ENCODE measurements at regions not wholly inside any gene's neighbourhood (a gene's known extent, or its start where the extent isn't known, plus 50 kb on each side); places are given as distances from the start of the nearest gene placed in this dataset.

DNA sequence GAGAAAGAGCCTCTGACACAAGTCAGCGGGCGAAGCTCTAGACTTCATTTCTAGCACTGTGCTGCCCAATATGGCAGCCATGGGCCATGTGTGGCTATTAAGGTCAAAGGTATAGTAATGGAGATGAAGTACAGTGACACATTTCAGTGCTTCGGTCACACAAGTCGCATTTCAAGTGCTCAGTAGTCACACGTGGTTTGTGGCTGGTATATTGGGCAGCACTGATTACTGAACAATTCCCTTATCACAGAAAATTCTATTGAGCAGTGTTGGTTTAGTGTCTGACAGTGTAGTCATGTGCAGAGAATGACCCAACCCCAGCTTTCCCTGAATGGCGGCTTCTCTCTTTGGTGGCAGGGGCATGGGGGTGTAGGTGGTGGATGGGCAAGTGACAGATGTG lies 84.9 kb upstream of the SDK2 start:
- no peaks in the 10 kb centered on the region for H3K9me3 ChIP-seq (ENCODE audit: low read length)
- no peak overlapping the region for H3K4me2 ChIP-seq (ENCODE audit: low read length)
- H3K9me2 ChIP-seq (ENCODE audit: insufficient read depth, low read length), result no peaks in the 10 kb centered on the region
- no peak overlapping the region for H3K9ac ChIP-seq (ENCODE audit: low read length)
- TF ChIP-seq RAD21 (conservative IDR thresholded peaks at IDR 0.05) (no peak), SMC3 (conservative IDR thresholded peaks at IDR 0.05; ENCODE audit: poor library complexity) (no peak), EP300 (conservative IDR thresholded peaks at IDR 0.05; ENCODE audit: poor library complexity, severe bottlenecking) (no peak), TAF1 (IDR thresholded peaks at IDR 0.05; ENCODE audit: low read depth) (no peak), MXI1 (conservative IDR thresholded peaks at IDR 0.05; ENCODE audit: poor library complexity, severe bottlenecking) (no peak), EZH2 (IDR thresholded peaks at IDR 0.05; ENCODE audit: borderline replicate concordance, insufficient read depth, low read length, poor library complexity, severe bottlenecking) (no peak), POLR2AphosphoS5 (IDR thresholded peaks at IDR 0.05) (no peak)
- TF ChIP-seq, protein P1, sequence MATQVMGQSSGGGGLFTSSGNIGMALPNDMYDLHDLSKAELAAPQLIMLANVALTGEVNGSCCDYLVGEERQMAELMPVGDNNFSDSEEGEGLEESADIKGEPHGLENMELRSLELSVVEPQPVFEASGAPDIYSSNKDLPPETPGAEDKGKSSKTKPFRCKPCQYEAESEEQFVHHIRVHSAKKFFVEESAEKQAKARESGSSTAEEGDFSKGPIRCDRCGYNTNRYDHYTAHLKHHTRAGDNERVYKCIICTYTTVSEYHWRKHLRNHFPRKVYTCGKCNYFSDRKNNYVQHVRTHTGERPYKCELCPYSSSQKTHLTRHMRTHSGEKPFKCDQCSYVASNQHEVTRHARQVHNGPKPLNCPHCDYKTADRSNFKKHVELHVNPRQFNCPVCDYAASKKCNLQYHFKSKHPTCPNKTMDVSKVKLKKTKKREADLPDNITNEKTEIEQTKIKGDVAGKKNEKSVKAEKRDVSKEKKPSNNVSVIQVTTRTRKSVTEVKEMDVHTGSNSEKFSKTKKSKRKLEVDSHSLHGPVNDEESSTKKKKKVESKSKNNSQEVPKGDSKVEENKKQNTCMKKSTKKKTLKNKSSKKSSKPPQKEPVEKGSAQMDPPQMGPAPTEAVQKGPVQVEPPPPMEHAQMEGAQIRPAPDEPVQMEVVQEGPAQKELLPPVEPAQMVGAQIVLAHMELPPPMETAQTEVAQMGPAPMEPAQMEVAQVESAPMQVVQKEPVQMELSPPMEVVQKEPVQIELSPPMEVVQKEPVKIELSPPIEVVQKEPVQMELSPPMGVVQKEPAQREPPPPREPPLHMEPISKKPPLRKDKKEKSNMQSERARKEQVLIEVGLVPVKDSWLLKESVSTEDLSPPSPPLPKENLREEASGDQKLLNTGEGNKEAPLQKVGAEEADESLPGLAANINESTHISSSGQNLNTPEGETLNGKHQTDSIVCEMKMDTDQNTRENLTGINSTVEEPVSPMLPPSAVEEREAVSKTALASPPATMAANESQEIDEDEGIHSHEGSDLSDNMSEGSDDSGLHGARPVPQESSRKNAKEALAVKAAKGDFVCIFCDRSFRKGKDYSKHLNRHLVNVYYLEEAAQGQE (IDR thresholded peaks at IDR 0.05; ENCODE audit: borderline replicate concordance), result no peak
- TF ChIP-seq, protein P2, sequence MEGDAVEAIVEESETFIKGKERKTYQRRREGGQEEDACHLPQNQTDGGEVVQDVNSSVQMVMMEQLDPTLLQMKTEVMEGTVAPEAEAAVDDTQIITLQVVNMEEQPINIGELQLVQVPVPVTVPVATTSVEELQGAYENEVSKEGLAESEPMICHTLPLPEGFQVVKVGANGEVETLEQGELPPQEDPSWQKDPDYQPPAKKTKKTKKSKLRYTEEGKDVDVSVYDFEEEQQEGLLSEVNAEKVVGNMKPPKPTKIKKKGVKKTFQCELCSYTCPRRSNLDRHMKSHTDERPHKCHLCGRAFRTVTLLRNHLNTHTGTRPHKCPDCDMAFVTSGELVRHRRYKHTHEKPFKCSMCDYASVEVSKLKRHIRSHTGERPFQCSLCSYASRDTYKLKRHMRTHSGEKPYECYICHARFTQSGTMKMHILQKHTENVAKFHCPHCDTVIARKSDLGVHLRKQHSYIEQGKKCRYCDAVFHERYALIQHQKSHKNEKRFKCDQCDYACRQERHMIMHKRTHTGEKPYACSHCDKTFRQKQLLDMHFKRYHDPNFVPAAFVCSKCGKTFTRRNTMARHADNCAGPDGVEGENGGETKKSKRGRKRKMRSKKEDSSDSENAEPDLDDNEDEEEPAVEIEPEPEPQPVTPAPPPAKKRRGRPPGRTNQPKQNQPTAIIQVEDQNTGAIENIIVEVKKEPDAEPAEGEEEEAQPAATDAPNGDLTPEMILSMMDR (IDR thresholded peaks at IDR 0.05; ENCODE audit: poor library complexity, severe bottlenecking), result no peak
- H3K4me3 ChIP-seq (ENCODE audit: low read length), result no peak overlapping the region
- H3K27me3 ChIP-seq (ENCODE audit: insufficient read depth, low read depth, low read length), result no peaks in the 10 kb centered on the region
- H3K27ac ChIP-seq (ENCODE audit: low read length), result no peak overlapping the region
- H3F3A ChIP-seq (ENCODE audit: insufficient read depth, low read length, poor library complexity, severe bottlenecking), result no peaks in the 10 kb centered on the region
- no peak overlapping the region for H2AFZ ChIP-seq (ENCODE audit: low read depth, low read length)
- H3K79me2 ChIP-seq (replicated peaks; ENCODE audit: insufficient read depth, low read length), result no peaks in the 10 kb centered on the region
- no peaks in the 10 kb centered on the region for H3K36me3 ChIP-seq (ENCODE audit: insufficient read depth, low read length)
- no peaks in the 10 kb centered on the region for H4K20me1 ChIP-seq (ENCODE audit: insufficient read depth)

DNA sequence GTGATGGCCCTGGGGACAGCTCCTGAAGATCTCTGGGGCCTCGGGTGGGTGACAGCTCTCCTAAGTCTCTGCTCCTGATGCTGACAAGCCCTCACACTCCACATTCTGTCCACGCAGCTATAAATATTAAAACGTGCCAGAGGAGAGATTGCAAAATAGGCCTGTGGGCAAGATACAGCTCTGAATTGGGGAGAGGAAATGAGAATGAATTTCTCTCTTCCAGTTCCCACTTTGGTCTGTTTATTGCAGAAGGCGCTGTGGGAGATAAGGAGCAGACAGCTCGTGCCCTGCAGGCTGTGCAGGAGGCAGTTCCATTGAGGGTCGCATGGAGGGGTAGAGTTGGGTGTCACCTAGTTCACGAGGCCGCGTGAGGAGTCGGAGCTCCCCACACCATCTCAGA lies 87.5 kb upstream of the SDK2 start:
- Histone ChIP-seq H3K36me3 (ENCODE audit: insufficient read depth, low read length) (no peaks in the 10 kb centered on the region), H3K27me3 (ENCODE audit: insufficient read depth, low read depth, low read length) (no peaks in the 10 kb centered on the region), H3K9me3 (ENCODE audit: low read length) (no peaks in the 10 kb centered on the region), H3K9me2 (ENCODE audit: insufficient read depth, low read length) (no peaks in the 10 kb centered on the region), H4K20me1 (ENCODE audit: insufficient read depth) (no peaks in the 10 kb centered on the region), H3K4me3 (ENCODE audit: low read length) (no peak overlapping the region), H3K27ac (ENCODE audit: low read length) (no peak overlapping the region), H3K4me2 (ENCODE audit: low read length) (no peak overlapping the region), H3K79me2 (replicated peaks; ENCODE audit: insufficient read depth, low read length) (no peaks in the 10 kb centered on the region), H3F3A (ENCODE audit: insufficient read depth, low read length, poor library complexity, severe bottlenecking) (no peaks in the 10 kb centered on the region), H2AFZ (ENCODE audit: low read depth, low read length) (no peak overlapping the region), H3K9ac (ENCODE audit: low read length) (no peak overlapping the region)
- TF ChIP-seq MXI1 (conservative IDR thresholded peaks at IDR 0.05; ENCODE audit: poor library complexity, severe bottlenecking) (no peak), EP300 (conservative IDR thresholded peaks at IDR 0.05; ENCODE audit: poor library complexity, severe bottlenecking) (no peak), POLR2AphosphoS5 (IDR thresholded peaks at IDR 0.05) (no peak), RAD21 (conservative IDR thresholded peaks at IDR 0.05) (no peak), SMC3 (conservative IDR thresholded peaks at IDR 0.05; ENCODE audit: poor library complexity) (no peak), EZH2 (IDR thresholded peaks at IDR 0.05; ENCODE audit: borderline replicate concordance, insufficient read depth, low read length, poor library complexity, severe bottlenecking) (no peak), TAF1 (IDR thresholded peaks at IDR 0.05; ENCODE audit: low read depth) (no peak)
- TF ChIP-seq, protein P2 (IDR thresholded peaks at IDR 0.05; ENCODE audit: poor library complexity, severe bottlenecking), result no peak
- TF ChIP-seq, protein P1 (IDR thresholded peaks at IDR 0.05; ENCODE audit: borderline replicate concordance), result no peak

Data from neural cell (in vitro differentiated cells).